Jurkat, Clone E6-1 (cell line): ENCODE measurements at regions not wholly inside any gene's neighbourhood (a gene's known extent, or its start where the extent isn't known, plus 50 kb on each side); places are given as distances from the start of the nearest gene placed in this dataset.
A peak's percentile ranks its signal among the peaks of the same experiment; 100 is the strongest.
"Not testable (repeated sequence)": the region's sequence is repeated elsewhere in the genome, so short reads cannot be mapped to it uniquely, and the experiment has no call there.

Experiments used
- DNase-seq: peaks from one replicate; pipeline ENCODE4 v3.0.0-alpha.2; 2011; ENCODE audit warnings: low read depth, low spot score
- H3K4me3 ChIP-seq: 2 replicates; pipeline ENCODE4 v1.5.1; 2011; ENCODE audit warnings: mild to moderate bottlenecking, low read length, control low read depth, moderate library complexity

DNA sequence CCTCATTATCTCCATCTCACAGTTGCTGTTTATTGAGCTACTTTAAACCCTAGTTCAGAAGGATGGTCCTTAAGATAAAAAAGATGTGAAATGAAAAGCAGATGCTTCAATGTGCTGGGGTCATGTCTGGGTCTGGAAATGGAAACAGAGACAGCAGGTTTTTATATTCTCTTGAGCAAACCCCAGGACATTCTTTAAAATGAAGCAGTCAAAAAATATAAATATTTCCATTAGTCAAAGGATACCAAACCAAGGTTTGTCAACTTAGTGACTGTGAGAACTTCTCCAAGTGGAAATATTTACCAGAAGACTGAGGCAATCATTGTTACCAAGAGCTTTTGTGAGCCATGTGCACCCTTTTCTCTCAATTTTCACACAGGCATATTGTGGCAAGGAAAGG, 102.5 kb upstream of the DIO2 start:
- no peak overlapping the region for H3K4me3 ChIP-seq
- DNase-seq, result no peak

DNA sequence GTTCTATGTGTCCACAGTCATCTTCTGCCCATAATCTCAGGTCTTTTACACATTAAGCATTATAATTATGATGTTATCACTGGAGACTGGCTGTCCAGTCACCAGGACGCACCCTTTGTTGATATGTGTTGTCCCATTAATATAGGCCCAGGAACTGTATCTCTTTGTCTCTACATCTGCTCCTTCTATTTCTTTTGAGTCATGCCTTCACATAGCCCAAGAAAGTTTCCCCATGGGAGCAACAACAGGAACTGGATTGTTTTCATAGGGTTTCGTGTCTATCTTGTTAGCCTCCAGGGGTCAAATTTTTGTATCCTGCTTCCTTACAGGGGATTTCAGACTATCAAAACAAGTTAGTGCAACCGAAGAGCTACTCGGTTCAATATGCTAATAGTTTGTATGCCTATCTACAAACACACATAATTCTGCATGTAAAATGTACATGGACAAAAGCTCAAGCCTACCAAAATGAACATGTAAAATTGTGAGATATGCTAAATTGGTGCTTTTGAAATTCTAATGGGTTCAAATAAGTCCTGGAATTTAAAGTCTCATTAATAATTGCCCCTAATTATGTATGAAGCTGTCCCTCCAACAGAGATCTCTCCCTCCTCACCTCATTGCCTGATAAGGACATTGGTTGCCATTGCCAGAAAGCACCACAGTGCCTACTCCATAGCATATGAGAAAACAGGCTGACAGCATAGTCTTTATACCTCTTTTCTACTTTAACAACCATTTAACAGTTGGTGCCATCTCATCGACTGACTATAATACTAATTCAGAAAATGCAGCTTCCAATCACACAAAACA, 99.8 kb upstream of the DIO2 start:
- no peak for DNase-seq
- H3K4me3 ChIP-seq, result no peak overlapping the region

DNA sequence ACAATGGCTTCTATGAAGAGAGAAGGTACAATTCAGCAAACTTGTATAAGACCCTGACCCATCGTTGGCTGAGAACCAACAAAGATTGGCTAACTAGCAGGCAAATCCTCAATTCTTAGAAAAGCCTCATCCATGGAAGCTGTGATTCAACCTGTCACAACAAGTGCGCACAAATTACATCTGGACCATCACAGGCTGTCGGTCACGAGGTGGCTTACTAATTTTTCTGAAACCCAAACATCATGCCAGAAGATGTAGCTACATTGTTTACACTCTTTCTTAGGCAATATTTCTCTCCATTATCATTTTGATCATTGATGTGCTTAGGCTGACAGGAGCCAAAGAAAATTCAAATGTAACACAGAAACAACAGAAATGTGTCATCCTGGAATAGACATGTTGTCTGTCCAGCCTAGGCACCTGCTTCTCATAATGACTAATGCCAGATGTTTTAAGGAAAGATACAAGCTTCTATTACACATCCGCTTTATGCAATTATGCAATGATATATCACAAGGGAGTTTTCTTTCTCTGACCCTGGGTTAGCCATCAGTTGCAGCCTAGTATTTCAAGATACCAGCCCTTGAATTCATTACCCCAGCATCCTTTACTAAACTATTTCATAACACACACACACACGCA, 92.9 kb upstream of the DIO2 start:
- no peak for DNase-seq
- H3K4me3 ChIP-seq, result no peak overlapping the region

DNA sequence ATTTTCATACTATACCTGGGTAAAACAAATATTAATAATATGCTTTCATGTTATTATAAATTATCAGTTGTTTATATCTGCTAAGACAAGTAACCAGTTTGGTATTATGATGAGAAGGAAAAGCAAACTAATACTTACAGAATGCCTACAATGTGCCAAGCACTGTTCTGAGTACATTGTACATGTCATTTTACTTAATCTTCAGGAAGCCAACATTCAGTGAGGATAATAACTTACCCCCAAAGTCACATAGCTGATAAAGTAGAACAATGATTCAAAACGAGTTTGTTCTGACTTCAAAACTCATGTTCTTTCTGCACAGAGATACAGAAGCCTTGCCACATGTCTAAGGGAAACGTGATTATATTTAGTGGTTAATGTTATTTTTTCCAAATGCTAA, 89.0 kb upstream of the DIO2 start:
- no peak overlapping the region for H3K4me3 ChIP-seq
- no peak for DNase-seq

DNA sequence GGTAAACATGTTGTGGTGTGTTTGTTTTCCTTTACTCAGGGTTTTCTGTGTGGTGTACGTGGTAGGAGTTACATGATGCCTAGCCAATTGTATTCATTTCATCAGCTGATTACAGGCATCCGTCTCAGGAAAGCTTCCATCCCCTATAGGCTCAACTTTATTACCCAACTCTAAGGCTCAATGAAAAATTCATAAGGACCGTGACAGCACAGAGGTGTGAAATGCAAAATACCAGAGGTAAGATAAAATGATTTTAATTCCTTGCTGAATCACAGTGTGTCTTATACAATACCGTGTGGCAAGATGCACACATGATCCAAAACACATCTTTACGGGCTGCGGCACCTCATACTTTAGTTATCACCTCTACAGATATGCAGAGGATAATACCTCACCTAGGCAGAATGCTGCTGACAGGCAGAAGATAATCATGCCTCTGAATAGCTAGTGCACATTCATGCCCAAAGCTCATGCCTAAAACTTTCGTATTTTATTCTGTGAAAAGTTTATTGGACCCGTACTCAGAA, 87.2 kb upstream of the DIO2 start:
- DNase-seq, result no peak
- no peak overlapping the region for H3K4me3 ChIP-seq

DNA sequence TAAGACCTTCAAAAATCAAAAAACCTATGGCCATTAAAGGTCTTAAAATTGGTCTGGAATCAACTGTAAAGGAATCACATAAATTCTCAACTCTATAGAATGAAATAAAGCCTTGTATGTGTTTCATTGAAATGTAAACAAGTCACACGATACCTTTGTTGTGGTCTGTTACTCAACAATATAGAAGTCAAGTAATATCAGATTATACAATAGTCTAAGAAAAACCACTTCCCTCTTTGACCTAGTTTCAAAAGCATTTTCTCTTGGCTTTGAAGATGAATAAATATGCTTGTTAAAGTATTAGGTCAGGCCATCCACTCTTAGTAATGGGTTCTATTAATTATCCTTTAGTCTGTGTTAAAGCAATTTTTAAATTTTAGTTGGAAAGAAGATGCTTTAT, 79.8 kb upstream of the DIO2 start:
- no peak overlapping the region for H3K4me3 ChIP-seq
- DNase-seq, result peak; percentile 21

DNA sequence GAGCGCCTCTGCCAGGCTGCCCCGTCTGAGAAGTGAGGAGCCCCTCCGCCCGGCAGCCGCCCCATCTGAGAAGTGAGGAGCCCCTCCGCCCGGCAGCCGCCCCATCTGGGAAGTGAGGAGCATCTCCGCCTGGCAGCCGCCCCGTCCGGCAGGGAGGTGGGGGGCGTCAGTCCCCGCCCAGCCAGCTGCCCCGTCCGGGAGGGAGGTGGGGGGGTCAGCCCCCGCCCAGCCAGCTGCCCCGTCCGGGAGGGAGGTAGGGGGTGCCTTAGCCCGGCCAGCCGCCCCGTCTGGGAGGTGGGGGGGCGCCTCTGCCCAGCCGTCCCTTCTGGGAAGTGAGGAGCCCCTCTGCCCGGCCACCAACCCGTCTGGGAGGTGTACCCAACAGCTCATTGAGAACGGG, 75.4 kb upstream of the DIO2 start:
- not testable (repeated sequence) for DNase-seq, H3K4me3 ChIP-seq

DNA sequence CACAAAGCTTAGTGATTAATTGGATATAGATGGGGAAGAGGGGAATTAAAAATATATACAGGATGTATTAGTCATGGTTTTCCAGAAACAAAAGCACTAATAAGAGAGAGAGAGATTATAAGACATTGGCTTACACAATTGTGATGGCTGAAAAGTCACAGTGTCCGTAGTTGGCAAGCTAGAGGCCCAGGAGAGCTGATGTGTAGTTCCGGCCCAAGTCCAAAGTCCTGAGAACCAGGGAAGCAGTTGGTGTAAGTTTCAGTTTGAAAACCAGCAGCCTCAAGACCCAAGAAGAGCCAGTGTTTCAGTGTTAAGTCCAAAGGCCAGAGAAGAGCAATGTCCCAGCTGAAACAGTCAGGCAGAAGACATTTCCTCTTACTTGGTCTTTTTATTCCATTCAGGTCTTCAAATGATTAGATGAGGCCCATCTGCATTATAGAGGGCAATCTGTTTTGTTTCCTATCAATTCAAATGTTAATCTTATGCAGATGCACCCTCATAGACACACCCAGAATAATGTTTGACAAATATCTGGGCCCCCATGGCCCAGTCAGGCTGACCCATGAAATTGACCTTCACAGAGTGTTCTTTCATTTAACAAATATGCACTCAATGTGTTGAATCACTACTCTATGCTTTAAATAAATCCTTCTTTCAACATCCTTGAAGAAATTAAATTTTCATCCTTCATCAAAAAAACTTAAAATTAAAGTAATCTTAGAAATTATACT, 67.2 kb upstream of the DIO2 start:
- DNase-seq, result no peak
- no peak overlapping the region for H3K4me3 ChIP-seq

DNA sequence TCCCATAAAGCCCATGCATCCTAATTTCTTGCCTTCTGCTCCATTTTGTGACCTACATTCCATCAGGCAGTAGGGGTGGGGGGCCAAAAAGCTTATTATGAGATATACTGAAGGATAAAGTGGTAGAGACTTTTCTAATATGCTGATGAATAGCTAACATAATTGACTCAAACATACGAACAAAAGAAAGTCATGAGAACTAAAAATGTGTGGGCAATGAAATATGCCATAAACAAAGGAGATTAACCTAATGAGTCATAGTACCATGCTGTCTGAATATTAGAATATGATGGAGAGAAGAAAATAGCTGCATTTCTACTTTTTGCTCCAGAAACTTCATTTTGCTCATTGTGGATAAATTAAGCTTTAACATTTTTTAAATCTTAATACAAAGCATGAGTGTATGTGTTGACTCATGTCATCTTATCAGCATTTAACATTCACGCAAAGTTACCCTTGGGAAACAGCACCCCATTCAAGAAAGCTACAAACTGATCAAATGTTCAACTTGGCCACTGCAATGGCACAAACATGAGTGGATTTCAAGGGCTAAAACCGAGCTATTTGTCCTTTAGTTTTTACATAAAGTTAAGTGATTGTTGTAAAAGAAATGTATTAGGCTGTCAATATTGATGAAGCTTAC, 64.0 kb upstream of the DIO2 start:
- DNase-seq, result no peak
- H3K4me3 ChIP-seq, result no peak overlapping the region

DNA sequence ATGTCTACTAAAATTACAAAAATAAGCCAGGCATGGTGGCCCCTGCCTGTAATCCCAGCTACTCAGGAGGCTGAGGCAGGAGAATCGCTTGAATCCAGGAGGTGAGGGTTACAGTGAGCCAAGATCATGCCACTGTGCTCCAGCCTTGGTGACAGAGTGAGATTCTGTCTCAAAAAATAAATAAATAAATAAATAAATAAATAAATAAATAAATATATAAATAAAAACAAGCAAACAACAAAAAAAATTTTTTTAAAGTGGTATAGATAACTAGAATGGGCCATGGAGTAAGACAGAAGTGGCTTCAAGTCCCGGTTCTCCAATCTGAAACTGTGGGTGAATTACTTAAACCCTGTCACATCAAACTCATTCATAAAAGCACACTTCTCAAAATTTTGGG, 63.0 kb upstream of the DIO2 start:
- not testable (repeated sequence) for H3K4me3 ChIP-seq

DNA sequence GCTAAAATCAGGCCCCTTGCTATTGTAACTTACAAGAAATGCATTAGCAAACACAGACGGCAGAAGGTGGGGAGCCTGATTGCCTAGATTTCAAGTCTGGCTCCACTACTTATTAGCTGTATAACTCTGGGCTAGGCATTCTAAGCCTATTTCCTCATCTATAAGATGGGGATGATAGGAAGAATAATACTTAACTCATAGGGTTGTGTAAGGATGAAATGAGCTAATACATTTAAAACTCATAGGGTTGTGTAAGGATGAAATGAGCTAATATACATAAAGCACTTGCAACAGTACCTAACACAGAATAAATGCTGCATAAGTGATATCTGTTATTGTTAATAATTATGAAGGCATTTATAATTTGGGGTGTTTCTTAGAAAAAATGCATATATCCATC, 60.1 kb upstream of the DIO2 start:
- no peak overlapping the region for H3K4me3 ChIP-seq
- no peak for DNase-seq

More for the DNA sequence above, 63.0 kb upstream of the DIO2 start:
- not testable (repeated sequence) for DNase-seq

DNA sequence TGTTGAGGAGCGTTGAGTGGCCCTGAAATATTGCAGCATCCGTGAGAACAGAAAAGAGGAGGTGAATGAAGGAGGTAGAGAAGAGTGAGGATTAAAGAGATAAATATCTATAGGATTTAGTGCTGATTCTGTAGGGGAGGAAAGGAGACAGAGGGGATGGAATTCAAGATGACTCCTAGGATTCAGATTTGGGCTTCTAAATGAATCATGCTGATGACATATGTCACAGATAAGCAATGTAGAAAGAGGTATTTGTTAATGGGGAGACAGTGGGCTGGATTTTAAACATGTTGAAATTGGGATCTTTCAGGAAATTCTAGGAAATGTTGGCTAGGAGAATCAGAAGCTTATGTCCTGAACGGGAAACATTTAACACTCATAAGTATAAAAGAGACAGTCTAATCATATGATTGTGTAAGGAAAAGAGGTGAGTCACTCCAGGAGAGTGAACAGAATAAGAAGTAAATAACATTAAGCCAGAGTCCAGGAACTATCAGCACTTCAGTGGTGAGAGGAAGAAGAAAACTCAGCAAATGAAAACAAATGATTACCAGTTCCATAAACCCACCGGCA, 58.1 kb upstream of the DIO2 start:
- no peak for DNase-seq
- H3K4me3 ChIP-seq, result no peak overlapping the region

DNA sequence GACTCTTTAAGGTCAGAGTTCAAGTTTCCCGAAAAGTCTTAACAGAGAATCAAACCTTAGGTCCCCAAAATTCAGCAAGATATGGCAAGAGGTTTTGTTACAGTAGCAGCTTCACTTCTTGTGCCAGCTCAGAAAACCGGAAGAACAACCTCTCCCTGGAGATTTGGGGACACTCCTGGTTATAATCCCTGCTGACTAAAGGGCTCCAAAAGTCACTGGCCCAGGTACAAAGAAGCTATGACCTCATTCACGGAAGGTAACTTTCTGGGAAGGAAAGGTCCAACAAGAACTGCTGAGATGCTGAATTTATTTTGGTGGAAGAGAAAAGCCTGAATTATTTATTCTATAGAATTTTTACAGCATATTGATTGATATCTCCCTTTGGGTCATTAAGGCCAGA, 55.6 kb upstream of the DIO2 start:
- H3K4me3 ChIP-seq, result no peak overlapping the region
- DNase-seq, result no peak

DNA sequence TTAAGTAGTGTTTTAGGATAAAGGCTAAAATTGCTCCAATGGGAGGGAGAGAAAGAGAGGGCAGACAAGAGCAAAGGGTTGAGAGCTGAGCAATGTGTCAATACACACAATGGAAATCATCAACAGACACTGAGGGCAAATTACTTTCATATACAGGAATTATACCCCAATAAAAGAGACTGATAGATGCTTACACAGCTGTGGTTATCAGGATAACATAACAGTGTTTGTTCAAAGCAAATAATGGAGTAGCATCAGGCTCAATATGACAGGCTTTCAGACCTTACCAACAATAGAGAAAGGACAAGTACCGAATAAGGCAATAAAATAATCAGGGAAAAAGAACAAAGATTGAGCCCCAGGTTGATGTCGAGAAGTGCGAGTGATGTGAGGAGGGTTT, 53.4 kb upstream of the DIO2 start:
- H3K4me3 ChIP-seq, result no peak overlapping the region
- DNase-seq, result no peak
